ENCODE measurements at regions not wholly inside any gene's neighbourhood (a gene's known extent, or its start where the extent isn't known, plus 50 kb on each side); places are given as distances from the start of the nearest gene placed in this dataset.

DNA sequence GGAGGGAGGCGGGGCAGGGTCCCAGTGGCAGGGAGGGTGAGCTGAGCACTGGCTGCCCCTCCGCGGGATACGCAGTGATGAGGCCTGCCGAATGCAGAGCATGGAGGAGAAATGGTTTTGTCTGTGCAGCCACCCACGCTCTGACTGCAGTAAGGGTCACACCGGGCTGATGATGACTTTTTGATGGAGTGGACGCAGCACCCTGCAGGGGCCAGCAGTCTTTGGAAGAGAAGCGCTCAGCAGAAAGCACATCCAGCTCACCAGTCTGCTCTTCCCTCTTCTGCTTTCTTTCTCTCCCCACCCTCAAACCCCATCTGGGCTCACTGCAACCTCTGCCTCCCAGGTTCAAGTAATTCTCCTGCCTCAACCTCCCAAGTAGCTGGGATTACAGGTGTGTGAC is 61.9 kb upstream of the ATP1A1 start:
- Histone ChIP-seq H3K4me2 (no peak overlapping the region), H3K79me2 (ENCODE audit: insufficient read depth) (no peaks in the 10 kb centered on the region), H3K9ac (no peak overlapping the region), H3K9me2 (no peaks in the 10 kb centered on the region), H2AFZ (ENCODE audit: low read depth) (no peak overlapping the region), H3F3A (replicated peaks; ENCODE audit: insufficient read depth) (no peaks in the 10 kb centered on the region), H4K20me1 (ENCODE audit: insufficient read depth) (no peaks in the 10 kb centered on the region), H3K4me3 (ENCODE audit: low read depth in 2 of 2, low read length in 1 of 2) (no peak overlapping the region), H3K27me3 (ENCODE audit: insufficient read depth) (no peaks in the 10 kb centered on the region), H3K4me1 (ENCODE audit: control insufficient read depth in 1 of 2, insufficient read depth in 2 of 2, low read depth in 1 of 2, low read length in 1 of 2) (peaks cover 0 to 5% of the 10 kb centered on the region in 2 experiments; a peak in 1 of 4 replicates), H3K27ac (ENCODE audit: low read depth in 2 of 2, low read length in 1 of 2) (no peak overlapping the region), H3K36me3 (replicated peaks in 1 of 2; ENCODE audit: control insufficient read depth in 1 of 2, insufficient read depth in 2 of 2, low read length in 1 of 2) (no peaks in the 10 kb centered on the region), H3K9me3 (no peaks in the 10 kb centered on the region)
- WGBS (ENCODE audit: low lambda C conversion rate): 58% methylated on average over 7 of the region's 9 CpGs
- ChIA-PET CTCF (interaction anchor here (1.0 to 1.8 kb wide), 2 partner anchors 43 to 172 kb away, joined by 3 to 8 read pairs; no protein-coding TSS in a partner anchor), POLR2A (no interaction called here)
- TF ChIP-seq, protein P1, sequence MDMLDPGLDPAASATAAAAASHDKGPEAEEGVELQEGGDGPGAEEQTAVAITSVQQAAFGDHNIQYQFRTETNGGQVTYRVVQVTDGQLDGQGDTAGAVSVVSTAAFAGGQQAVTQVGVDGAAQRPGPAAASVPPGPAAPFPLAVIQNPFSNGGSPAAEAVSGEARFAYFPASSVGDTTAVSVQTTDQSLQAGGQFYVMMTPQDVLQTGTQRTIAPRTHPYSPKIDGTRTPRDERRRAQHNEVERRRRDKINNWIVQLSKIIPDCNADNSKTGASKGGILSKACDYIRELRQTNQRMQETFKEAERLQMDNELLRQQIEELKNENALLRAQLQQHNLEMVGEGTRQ (IDR thresholded peaks at IDR 0.05; ENCODE audit: borderline replicate concordance, low read depth, low read length): no peak
- TF ChIP-seq RXRA (IDR thresholded peaks at IDR 0.05; ENCODE audit: borderline replicate concordance, low read depth) (no peak), GATA2 (CRISPR knock-in tag; IDR thresholded peaks at IDR 0.05) (no peak), MXI1 (IDR thresholded peaks at IDR 0.05; ENCODE audit: low read depth, low read length) (no peak)
- no peak for DNase-seq

DNA sequence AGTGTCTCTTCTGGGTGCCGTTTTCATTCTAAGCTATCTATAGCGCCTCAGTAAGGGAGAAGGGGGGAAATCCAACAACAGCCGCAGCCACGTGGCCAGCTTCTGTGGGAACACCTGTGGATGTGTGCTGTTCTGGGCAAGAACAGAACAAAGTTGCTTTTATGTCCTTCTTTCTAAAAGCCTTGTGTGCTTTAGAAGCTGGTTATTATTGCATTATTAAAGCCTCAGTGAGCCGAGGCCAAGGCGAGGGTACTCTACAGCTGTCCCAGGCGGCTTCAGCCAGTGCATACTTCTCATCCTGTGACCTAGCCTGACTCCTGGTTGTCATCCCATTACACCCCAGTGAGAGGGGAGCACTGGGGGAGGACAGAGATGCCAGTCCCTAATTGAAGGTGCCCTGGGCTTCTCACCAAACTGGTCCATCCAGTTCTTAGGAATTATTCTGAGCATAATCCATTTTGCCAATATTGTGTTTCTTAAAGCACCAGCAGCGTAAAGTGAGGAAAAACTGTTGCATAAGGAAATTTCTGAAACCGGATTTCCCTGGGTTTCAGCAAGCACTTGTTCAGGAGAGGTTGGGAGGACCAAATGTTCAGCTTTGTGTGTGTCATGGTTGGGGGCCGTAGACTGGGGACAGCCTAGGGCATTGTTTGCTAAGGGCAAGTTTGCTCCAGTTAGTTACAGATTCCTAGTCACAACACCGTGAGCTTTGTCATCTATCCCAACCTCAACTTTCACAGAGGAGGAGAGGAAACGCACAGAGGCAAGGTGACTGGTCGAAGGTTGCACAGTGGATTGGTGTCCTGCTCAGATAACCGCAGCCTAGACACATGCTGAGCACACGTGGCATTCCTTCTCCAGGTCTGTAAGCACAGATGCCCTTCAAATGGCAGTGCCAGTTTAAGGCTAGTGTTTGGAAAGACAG is 61.0 kb upstream of the ATP1A1 start:
- no peak for DNase-seq
- TF ChIP-seq ZBTB33 (IDR thresholded peaks at IDR 0.05; ENCODE audit: borderline replicate concordance, low read depth): no peak
- TF ChIP-seq MXI1 (IDR thresholded peaks at IDR 0.05; ENCODE audit: low read depth, low read length): no peak
- TF ChIP-seq GABPA (IDR thresholded peaks at IDR 0.05; ENCODE audit: low read depth): no peak
- no peak for TF ChIP-seq EZH2phosphoT487 (IDR thresholded peaks at IDR 0.05; ENCODE audit: borderline replicate concordance, low read depth)
- no peak for TF ChIP-seq TAF1 (IDR thresholded peaks at IDR 0.05; ENCODE audit: borderline replicate concordance, low read depth, low read length)
- TF ChIP-seq, protein P2, sequence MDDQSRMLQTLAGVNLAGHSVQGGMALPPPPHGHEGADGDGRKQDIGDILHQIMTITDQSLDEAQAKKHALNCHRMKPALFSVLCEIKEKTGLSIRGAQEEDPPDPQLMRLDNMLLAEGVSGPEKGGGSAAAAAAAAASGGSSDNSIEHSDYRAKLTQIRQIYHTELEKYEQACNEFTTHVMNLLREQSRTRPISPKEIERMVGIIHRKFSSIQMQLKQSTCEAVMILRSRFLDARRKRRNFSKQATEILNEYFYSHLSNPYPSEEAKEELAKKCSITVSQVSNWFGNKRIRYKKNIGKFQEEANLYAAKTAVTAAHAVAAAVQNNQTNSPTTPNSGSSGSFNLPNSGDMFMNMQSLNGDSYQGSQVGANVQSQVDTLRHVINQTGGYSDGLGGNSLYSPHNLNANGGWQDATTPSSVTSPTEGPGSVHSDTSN (IDR thresholded peaks at IDR 0.05): no peak
- TF ChIP-seq, protein P3, sequence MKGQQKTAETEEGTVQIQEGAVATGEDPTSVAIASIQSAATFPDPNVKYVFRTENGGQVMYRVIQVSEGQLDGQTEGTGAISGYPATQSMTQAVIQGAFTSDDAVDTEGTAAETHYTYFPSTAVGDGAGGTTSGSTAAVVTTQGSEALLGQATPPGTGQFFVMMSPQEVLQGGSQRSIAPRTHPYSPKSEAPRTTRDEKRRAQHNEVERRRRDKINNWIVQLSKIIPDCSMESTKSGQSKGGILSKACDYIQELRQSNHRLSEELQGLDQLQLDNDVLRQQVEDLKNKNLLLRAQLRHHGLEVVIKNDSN (IDR thresholded peaks at IDR 0.05; ENCODE audit: borderline replicate concordance, low read depth): no peak
- no peak for TF ChIP-seq RFX5 (IDR thresholded peaks at IDR 0.05; ENCODE audit: low read length)
- TF ChIP-seq NFIC (IDR thresholded peaks at IDR 0.05; ENCODE audit: borderline replicate concordance): no peak
- TF ChIP-seq NRF1 (IDR thresholded peaks at IDR 0.05; ENCODE audit: low read depth, low read length): no peak
- Histone ChIP-seq H3K4me3 (ENCODE audit: low read depth in 2 of 2, low read length in 1 of 2) (no peak overlapping the region), H3K4me1 (ENCODE audit: control insufficient read depth in 1 of 2, insufficient read depth in 2 of 2, low read depth in 1 of 2, low read length in 1 of 2) (peaks cover 0 to 5% of the 10 kb centered on the region in 2 experiments; a peak in 1 of 4 replicates), H3K79me2 (ENCODE audit: insufficient read depth) (no peaks in the 10 kb centered on the region), H3K9ac (no peak overlapping the region), H4K20me1 (ENCODE audit: insufficient read depth) (no peaks in the 10 kb centered on the region), H3K4me2 (no peak overlapping the region), H2AFZ (ENCODE audit: low read depth) (no peak overlapping the region), H3K27ac (ENCODE audit: low read depth in 2 of 2, low read length in 1 of 2) (no peak overlapping the region), H3F3A (replicated peaks; ENCODE audit: insufficient read depth) (no peaks in the 10 kb centered on the region), H3K36me3 (replicated peaks in 1 of 2; ENCODE audit: control insufficient read depth in 1 of 2, insufficient read depth in 2 of 2, low read length in 1 of 2) (no peaks in the 10 kb centered on the region), H3K9me2 (no peaks in the 10 kb centered on the region), H3K27me3 (ENCODE audit: insufficient read depth) (no peaks in the 10 kb centered on the region), H3K9me3 (no peaks in the 10 kb centered on the region)
- ChIA-PET POLR2A (no interaction called here), CTCF (interaction anchor here (0.8 to 1.4 kb wide), 2 partner anchors 30 to 181 kb away, joined by 3 read pairs; no protein-coding TSS in a partner anchor)
- 65% methylated on average over 12 of the region's 15 CpGs for WGBS (ENCODE audit: low lambda C conversion rate)

All from SK-N-SH (cell line).